Ishikawa (cell line): ENCODE measurements at regions not wholly inside any gene's neighbourhood (a gene's known extent, or its start where the extent isn't known, plus 50 kb on each side); places are given as distances from the start of the nearest gene placed in this dataset.

Source experiments
- CEBPB ChIP-seq: IDR thresholded peaks from 2 replicates; pipeline ENCODE4 v1.6.1; 2012
- CREB1 ChIP-seq: IDR thresholded peaks from 2 replicates; pipeline ENCODE4 v1.6.1; 2012; ENCODE audit warnings: low read depth
- EGR1 ChIP-seq: IDR thresholded peaks from 2 replicates; pipeline ENCODE4 v1.6.1; 2012
- EP300 ChIP-seq: IDR thresholded peaks from 2 replicates; pipeline ENCODE4 v1.6.1; 2012; ENCODE audit warnings: borderline replicate concordance
- FOXM1 ChIP-seq: IDR thresholded peaks from 2 replicates; pipeline ENCODE4 v1.6.1; 2012; ENCODE audit warnings: low read depth, borderline replicate concordance
- NFIC ChIP-seq: IDR thresholded peaks from 2 replicates; pipeline ENCODE4 v1.6.1; 2012
- RAD21 ChIP-seq: IDR thresholded peaks from 2 replicates; pipeline ENCODE4 v1.6.1; 2012; ENCODE audit warnings: low read depth
- TAF1 ChIP-seq: IDR thresholded peaks from 2 replicates; pipeline ENCODE4 v1.6.1; 2012; ENCODE audit warnings: low read depth, mild to moderate bottlenecking
- TCF12 ChIP-seq: IDR thresholded peaks from 2 replicates; pipeline ENCODE4 v1.6.1; 2012; ENCODE audit warnings: low read depth
- TEAD4 ChIP-seq: IDR thresholded peaks from 2 replicates; pipeline ENCODE4 v1.6.1; 2012
- YY1 ChIP-seq: IDR thresholded peaks from 2 replicates; pipeline ENCODE4 v1.6.1; 2012; ENCODE audit warnings: low read depth
- ZBTB7A ChIP-seq: IDR thresholded peaks from 2 replicates; pipeline ENCODE4 v1.6.1; 2012; ENCODE audit warnings: low read depth
- TF ChIP-seq, protein P1 (sequence below): IDR thresholded peaks from 2 replicates; pipeline ENCODE4 v1.6.1; 2012
- TF ChIP-seq, protein P2 (sequence below): IDR thresholded peaks from 2 replicates; pipeline ENCODE4 v1.6.1; 2012; ENCODE audit warnings: low read depth, mild to moderate bottlenecking
- TF ChIP-seq, protein P3 (sequence below): IDR thresholded peaks from 2 replicates; pipeline ENCODE4 v1.6.1; 2012

DNA sequence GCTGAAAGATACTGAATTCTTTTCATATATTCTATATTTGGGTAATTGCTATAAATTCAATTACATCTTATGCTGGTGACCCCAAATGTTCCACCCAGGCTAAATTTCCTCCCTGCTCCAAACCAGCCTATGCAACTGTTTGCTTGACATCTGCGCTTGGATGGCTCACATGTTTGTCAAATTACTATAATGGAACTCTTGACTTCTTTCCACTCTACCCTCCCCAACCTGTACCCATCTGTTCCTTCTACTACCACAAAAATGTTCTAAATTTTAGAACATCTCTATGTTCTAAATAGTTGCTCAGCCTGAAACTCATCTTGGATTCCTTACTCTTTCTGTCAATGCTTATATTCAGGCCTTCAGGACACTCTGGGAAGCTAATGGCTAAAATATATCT is 249.9 kb upstream of the SMIM30 start:
- TF ChIP-seq RAD21: no peak
- TF ChIP-seq TCF12: no peak
- TF ChIP-seq, protein P1, sequence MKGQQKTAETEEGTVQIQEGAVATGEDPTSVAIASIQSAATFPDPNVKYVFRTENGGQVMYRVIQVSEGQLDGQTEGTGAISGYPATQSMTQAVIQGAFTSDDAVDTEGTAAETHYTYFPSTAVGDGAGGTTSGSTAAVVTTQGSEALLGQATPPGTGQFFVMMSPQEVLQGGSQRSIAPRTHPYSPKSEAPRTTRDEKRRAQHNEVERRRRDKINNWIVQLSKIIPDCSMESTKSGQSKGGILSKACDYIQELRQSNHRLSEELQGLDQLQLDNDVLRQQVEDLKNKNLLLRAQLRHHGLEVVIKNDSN: no peak
- no peak for TF ChIP-seq CEBPB
- TF ChIP-seq, protein P2, sequence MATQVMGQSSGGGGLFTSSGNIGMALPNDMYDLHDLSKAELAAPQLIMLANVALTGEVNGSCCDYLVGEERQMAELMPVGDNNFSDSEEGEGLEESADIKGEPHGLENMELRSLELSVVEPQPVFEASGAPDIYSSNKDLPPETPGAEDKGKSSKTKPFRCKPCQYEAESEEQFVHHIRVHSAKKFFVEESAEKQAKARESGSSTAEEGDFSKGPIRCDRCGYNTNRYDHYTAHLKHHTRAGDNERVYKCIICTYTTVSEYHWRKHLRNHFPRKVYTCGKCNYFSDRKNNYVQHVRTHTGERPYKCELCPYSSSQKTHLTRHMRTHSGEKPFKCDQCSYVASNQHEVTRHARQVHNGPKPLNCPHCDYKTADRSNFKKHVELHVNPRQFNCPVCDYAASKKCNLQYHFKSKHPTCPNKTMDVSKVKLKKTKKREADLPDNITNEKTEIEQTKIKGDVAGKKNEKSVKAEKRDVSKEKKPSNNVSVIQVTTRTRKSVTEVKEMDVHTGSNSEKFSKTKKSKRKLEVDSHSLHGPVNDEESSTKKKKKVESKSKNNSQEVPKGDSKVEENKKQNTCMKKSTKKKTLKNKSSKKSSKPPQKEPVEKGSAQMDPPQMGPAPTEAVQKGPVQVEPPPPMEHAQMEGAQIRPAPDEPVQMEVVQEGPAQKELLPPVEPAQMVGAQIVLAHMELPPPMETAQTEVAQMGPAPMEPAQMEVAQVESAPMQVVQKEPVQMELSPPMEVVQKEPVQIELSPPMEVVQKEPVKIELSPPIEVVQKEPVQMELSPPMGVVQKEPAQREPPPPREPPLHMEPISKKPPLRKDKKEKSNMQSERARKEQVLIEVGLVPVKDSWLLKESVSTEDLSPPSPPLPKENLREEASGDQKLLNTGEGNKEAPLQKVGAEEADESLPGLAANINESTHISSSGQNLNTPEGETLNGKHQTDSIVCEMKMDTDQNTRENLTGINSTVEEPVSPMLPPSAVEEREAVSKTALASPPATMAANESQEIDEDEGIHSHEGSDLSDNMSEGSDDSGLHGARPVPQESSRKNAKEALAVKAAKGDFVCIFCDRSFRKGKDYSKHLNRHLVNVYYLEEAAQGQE: no peak
- TF ChIP-seq CREB1: no peak
- TF ChIP-seq TEAD4: no peak
- TF ChIP-seq, protein P3, sequence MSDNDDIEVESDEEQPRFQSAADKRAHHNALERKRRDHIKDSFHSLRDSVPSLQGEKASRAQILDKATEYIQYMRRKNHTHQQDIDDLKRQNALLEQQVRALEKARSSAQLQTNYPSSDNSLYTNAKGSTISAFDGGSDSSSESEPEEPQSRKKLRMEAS: no peak
- no peak for TF ChIP-seq NFIC
- TF ChIP-seq ZBTB7A: no peak
- no peak for TF ChIP-seq FOXM1
- TF ChIP-seq YY1: no peak
- no peak for TF ChIP-seq TAF1
- no peak for TF ChIP-seq EP300
- no peak for TF ChIP-seq EGR1

DNA sequence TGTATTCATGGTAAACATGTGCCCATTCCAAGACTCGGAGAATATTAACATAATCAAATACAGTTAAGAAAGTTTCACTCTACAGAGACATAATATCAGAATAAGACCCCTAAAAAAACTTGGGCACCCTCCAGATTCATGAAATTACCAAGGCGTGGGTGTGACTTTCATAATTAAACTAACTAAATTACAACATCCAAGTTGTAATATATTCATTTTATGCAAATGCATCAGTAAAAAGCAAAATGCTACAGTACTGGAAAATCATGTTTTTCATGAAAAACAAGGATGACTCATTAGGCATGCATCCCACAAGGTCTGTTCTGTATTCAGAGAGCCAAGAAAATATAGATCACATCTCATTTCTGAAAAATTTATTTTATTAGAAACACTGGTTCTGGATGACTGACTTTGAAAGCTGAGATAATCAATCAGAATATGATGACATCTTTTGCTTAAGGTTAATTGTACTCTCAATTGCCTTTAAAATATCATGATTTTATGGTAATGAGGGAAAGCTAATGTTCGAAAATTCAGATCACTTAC is 248.8 kb upstream of the SMIM30 start:
- no peak for TF ChIP-seq TAF1
- no peak for TF ChIP-seq FOXM1
- no peak for TF ChIP-seq CEBPB
- TF ChIP-seq, protein P1: no peak

DNA sequence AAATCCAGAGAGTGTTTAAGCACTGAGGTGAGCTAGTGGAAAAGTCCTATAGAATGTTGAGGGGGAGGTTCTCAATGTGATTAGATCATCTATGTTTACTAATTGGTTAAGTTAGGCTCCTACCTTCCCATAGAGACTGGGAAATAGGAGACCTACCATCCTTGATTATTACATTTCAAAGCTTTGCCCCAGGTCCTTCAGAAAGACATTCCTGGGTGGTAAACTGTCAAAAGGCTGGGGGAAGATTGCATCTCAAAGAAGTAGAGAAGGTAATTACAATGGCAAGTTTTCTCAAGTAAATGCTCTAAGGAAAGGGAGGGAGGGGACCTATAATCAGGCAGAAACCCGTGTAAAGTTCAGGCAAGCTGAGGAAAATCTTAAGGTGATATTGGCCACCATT is 247.8 kb upstream of the SMIM30 start:
- no peak for TF ChIP-seq CREB1
- TF ChIP-seq TCF12: no peak
- TF ChIP-seq ZBTB7A: no peak
- no peak for TF ChIP-seq CEBPB
- TF ChIP-seq, protein P3: no peak
- TF ChIP-seq NFIC: no peak
- TF ChIP-seq, protein P2: no peak
- no peak for TF ChIP-seq TAF1
- no peak for TF ChIP-seq TEAD4
- TF ChIP-seq FOXM1: no peak
- TF ChIP-seq RAD21: no peak
- TF ChIP-seq YY1: no peak
- TF ChIP-seq, protein P1: no peak
- no peak for TF ChIP-seq EGR1
- TF ChIP-seq EP300: no peak

DNA sequence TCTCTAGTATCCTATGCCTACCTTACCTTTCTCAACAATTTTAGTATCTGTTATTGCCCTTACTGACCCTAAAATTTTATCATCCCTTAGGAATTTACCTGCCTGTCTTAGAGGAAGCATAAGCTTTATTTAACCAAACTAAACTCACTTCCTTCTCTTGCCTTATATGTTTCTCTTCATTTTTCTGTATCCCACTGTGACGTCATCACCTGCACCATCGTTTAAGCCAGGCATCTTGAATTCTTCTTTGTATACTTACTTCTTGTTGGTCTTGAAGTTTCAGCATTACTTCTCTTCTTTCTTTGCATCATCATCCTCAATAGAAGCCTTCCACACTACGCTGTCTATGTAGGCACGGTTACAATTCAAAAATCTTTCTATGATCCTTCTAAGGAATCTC is 231.0 kb upstream of the SMIM30 start:
- TF ChIP-seq NFIC: no peak
- no peak for TF ChIP-seq RAD21
- TF ChIP-seq TCF12: no peak
- no peak for TF ChIP-seq CREB1

DNA sequence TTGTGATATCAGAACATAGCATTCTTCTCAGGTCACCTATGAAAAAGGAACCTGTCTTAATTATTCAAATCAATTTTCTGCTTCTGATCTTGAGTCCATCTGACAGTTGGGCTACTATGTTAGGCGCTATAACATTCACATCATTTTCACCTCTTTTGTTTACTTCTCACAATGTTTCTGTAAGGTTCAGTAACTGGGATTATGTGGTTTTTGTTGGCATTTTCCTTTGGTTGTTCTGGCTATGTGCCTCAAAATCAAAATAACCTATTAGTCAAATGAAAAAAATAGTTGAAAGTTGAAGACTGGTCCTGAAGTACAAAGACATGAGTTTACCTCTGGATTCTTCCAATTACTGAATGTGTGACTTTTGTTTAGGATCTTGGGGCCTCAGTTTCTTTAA is 221.3 kb upstream of the SMIM30 start:
- TF ChIP-seq, protein P2: no peak
- TF ChIP-seq, protein P1: no peak
- TF ChIP-seq, protein P3: no peak
- TF ChIP-seq FOXM1: no peak
- no peak for TF ChIP-seq ZBTB7A
- no peak for TF ChIP-seq YY1
